HCT116 (cell line): ENCODE measurements at regions not wholly inside any gene's neighbourhood (a gene's known extent, or its start where the extent isn't known, plus 50 kb on each side); places are given as distances from the start of the nearest gene placed in this dataset.
A peak's percentile ranks its signal among the peaks of the same experiment; 100 is the strongest.

Experiments used
- ATAC-seq: fragments of 200-7000 bp; cut with Tn5 transposase; 2 replicates; pipeline ENCODE4 v1.9.1; 2020; ENCODE audit warnings: mild to moderate bottlenecking, moderate library complexity
- BruUV-seq: library from RNA; stranded (reverse); fragments of 400-500 nt; replicated peaks from 2 replicates; lab custom pipeline; 2021; lab: Mats Ljungman, UMichigan
- CTCF ChIA-PET: fragments of 300-600 bp; sonication (Branson Sonifier 250); formaldehyde crosslinking; loops from one replicate; lab custom pipeline; 2021; ENCODE audit warnings: antibody characterized with exemption; lab: Charles Lee
- POLR2A ChIA-PET: fragments of 300-600, 350-600 bp; sonication (Branson Sonifier 250); formaldehyde crosslinking; loops from one replicate; lab custom pipeline; 2021; ENCODE audit warnings: antibody characterized with exemption; lab: Charles Lee
- RAD21 ChIA-PET, 2 experiments: fragments of 300-600 bp; sonication (Branson Sonifier 250); formaldehyde crosslinking; loops; one replicate each; lab custom pipeline; 2023; ENCODE audit warnings: low total read pairs in 2 of 2; ENCODE audit not compliant: uncharacterized antibody in 2 of 2, unreplicated experiment in 2 of 2, low non-redundant PET in 1 of 2; lab: Charles Lee
- DNase-seq: peaks from one replicate; pipeline ENCODE4 v3.0.0-alpha.2; 2010; ENCODE audit warnings: low read depth, low spot score
- H2AFZ ChIP-seq: fragments of 200-600 bp; shearing (Covaris generic), sonication (generic); 2 replicates; pipeline ENCODE4 v1.6.1; 2017; ENCODE audit warnings: low read depth, mixed run types, mixed read lengths, antibody characterized with exemption, low read length; ENCODE audit not compliant: poor library complexity, severe bottlenecking
- H3K27ac ChIP-seq: 2 replicates; pipeline ENCODE4 v1.5.1; 2012; ENCODE audit warnings: low read depth, low read length
- H3K27me3 ChIP-seq: fragments of 200-600 bp; sonication (generic); 2 replicates; pipeline ENCODE4 v1.6.1; 2016; ENCODE audit warnings: mixed run types, low read length, mixed read lengths; ENCODE audit not compliant: insufficient read depth
- H3K36me3 ChIP-seq, 2 experiments: fragments of 200-500 bp in 1 of 2; fragments of 200-600 bp in 1 of 2; sonication (Bioruptor generic) in 1 of 2; sonication (generic) in 1 of 2; 2 replicates each; pipeline versions ENCODE4 v1.5.1 to v1.6.1; 2014 to 2016; ENCODE audit warnings: low read length in 2 of 2, inconsistent platforms in 1 of 2, mixed read lengths in 1 of 2, mixed run types in 1 of 2; ENCODE audit not compliant: insufficient read depth in 2 of 2, control insufficient read depth in 1 of 2
- H3K4me1 ChIP-seq, 2 experiments: fragments of 200-600 bp in 1 of 2; sonication (generic) in 1 of 2; 2 replicates each; pipeline versions ENCODE4 v1.5.1 to v1.6.1; 2012 to 2017; ENCODE audit warnings: low read length in 2 of 2, inconsistent platforms in 1 of 2, mild to moderate bottlenecking in 1 of 2, mixed read lengths in 1 of 2, mixed run types in 1 of 2, moderate library complexity in 1 of 2; ENCODE audit not compliant: insufficient read depth in 2 of 2, control insufficient read depth in 1 of 2
- H3K4me2 ChIP-seq: fragments of 200-600 bp; sonication (generic); 2 replicates; pipeline ENCODE4 v1.6.1; 2017; ENCODE audit warnings: mixed run types, low read length, mixed read lengths
- H3K4me3 ChIP-seq, 2 experiments: fragments of 200-600 bp in 1 of 2; sonication (generic) in 1 of 2; replicated peaks in 1 of 2; 2 replicates each; pipeline ENCODE4 v1.5.1; 2011 to 2016; ENCODE audit warnings: low read length in 2 of 2, control low read depth in 1 of 2, low read depth in 1 of 2, mild to moderate bottlenecking in 1 of 2, mixed read lengths in 1 of 2, mixed run types in 1 of 2
- H3K79me2 ChIP-seq: fragments of 200-600 bp; sonication (generic); 2 replicates; pipeline ENCODE4 v1.6.1; 2017; ENCODE audit warnings: mild to moderate bottlenecking, mixed run types, low read length, moderate library complexity, mixed read lengths; ENCODE audit not compliant: insufficient read depth
- H3K9ac ChIP-seq: fragments of 200-600 bp; sonication (generic); 2 replicates; pipeline ENCODE4 v1.6.1; 2016; ENCODE audit warnings: low read length, mixed read lengths
- H3K9me2 ChIP-seq: fragments of 200-600 bp; sonication (generic), shearing (Covaris generic); 2 replicates; pipeline ENCODE4 v1.6.1; 2017; ENCODE audit warnings: mixed run types, mild to moderate bottlenecking, moderate library complexity; ENCODE audit not compliant: insufficient read depth
- H3K9me3 ChIP-seq, 2 experiments: fragments of 200-500 bp in 1 of 2; fragments of 200-600 bp in 1 of 2; sonication (Bioruptor generic) in 1 of 2; sonication (generic) in 1 of 2; 2 replicates each; pipeline ENCODE4 v1.6.1; 2014 to 2017; ENCODE audit warnings: low read length in 2 of 2, mixed read lengths in 2 of 2, inconsistent platforms in 1 of 2, low read depth in 1 of 2, mild to moderate bottlenecking in 1 of 2, mixed run types in 1 of 2, moderate library complexity in 1 of 2; ENCODE audit not compliant: control insufficient read depth in 1 of 2, insufficient read depth in 1 of 2
- H4K20me1 ChIP-seq: fragments of 200-600 bp; sonication (generic), shearing (Covaris generic); 2 replicates; pipeline ENCODE4 v1.6.1; 2017; ENCODE audit warnings: mixed run types, mild to moderate bottlenecking, moderate library complexity; ENCODE audit not compliant: insufficient read depth
- CBX3 ChIP-seq: IDR thresholded peaks from 2 replicates; pipeline ENCODE4 v1.6.1; 2012; ENCODE audit warnings: low read depth
- CEBPB ChIP-seq: IDR thresholded peaks from 2 replicates; pipeline ENCODE4 v1.6.1; 2012; ENCODE audit warnings: low read depth
- EGR1 ChIP-seq: IDR thresholded peaks from 2 replicates; pipeline ENCODE4 v1.6.1; 2012; ENCODE audit warnings: low read depth
- EZH2 ChIP-seq: fragments of 200-600 bp; sonication (generic); IDR thresholded peaks from 2 replicates; pipeline ENCODE4 v1.6.1; 2017; ENCODE audit warnings: antibody characterized with exemption, mixed run types
- EZH2phosphoT487 ChIP-seq: fragments of 200-600 bp; IDR thresholded peaks from 2 replicates; pipeline ENCODE4 v1.6.1; 2018; ENCODE audit warnings: antibody characterized with exemption, borderline replicate concordance
- FOSL1 ChIP-seq: IDR thresholded peaks from 2 replicates; pipeline ENCODE4 v1.6.1; 2012; ENCODE audit warnings: low read depth
- JUND ChIP-seq: IDR thresholded peaks from 2 replicates; pipeline ENCODE4 v1.6.1; 2012
- RAD21 ChIP-seq: IDR thresholded peaks from 2 replicates; pipeline ENCODE4 v1.6.1; 2012; ENCODE audit warnings: low read depth, mild to moderate bottlenecking
- SIN3A ChIP-seq: IDR thresholded peaks from 2 replicates; pipeline ENCODE4 v1.6.1; 2012; ENCODE audit warnings: low read depth
- SP1 ChIP-seq: IDR thresholded peaks from 2 replicates; pipeline ENCODE4 v1.6.1; 2012; ENCODE audit warnings: low read depth
- SRF ChIP-seq: IDR thresholded peaks from 2 replicates; pipeline ENCODE4 v1.6.1; 2012; ENCODE audit warnings: low read depth
- TCF7L2 ChIP-seq: IDR thresholded peaks from 2 replicates; pipeline ENCODE4 v1.7.0; 2011; ENCODE audit warnings: borderline replicate concordance, inconsistent platforms; ENCODE audit not compliant: insufficient read depth, insufficient read length; ENCODE audit errors: extremely low read depth
- YY1 ChIP-seq: IDR thresholded peaks from 2 replicates; pipeline ENCODE4 v1.6.1; 2011; ENCODE audit warnings: low read length, low read depth, moderate library complexity, mild to moderate bottlenecking; ENCODE audit not compliant: insufficient replicate concordance; ENCODE audit errors: extremely low read depth
- ZFX ChIP-seq: fragments of 450-650 bp; IDR thresholded peaks from 2 replicates; pipeline ENCODE4 v1.6.1; 2017
- intact Hi-C: fragments of 100-400 bp; cut with micrococcal nuclease; formaldehyde crosslinking; loops from 2 replicates; pipeline ENCODE4 v1.10.0; 2022
- TF ChIP-seq, protein P1 (sequence below), 3 experiments: fragments of 200-600 bp in 1 of 3; sonication (generic) in 1 of 3; IDR thresholded peaks in 2 of 3; conservative IDR thresholded peaks in 1 of 3; 2 replicates each; pipeline ENCODE4 v1.5.1; 2012 to 2017; ENCODE audit warnings: low read depth in 2 of 3, low read length in 2 of 3, antibody characterized with exemption in 1 of 3, borderline replicate concordance in 1 of 3, control low read depth in 1 of 3, mild to moderate bottlenecking in 1 of 3, mixed read lengths in 1 of 3, mixed run types in 1 of 3, moderate library complexity in 1 of 3; ENCODE audit not compliant: insufficient read depth in 1 of 3
- TF ChIP-seq, protein P2 (sequence below): IDR thresholded peaks from 2 replicates; pipeline ENCODE4 v1.6.1; 2012

DNA sequence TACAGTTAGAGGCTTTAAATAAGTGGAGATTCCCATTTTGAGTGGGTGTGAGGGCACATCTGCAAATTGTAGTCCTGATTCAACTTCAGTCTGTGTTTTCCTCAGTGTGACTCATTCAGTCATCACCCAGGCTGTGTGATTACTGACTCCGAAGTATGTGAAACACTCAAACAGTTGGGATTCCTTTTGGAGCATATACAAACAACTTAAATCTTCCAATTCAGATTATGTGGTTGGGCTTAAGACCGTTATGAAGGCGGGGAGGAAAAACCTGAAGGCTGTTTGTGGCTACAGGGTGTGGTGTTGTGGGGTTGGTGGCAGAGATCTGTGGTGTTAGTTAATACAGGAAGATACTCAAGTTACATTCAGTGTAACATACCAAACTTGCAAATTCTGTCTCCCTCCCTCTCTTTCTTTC lies 259.7 kb upstream of the FERD3L start:
- DNase-seq = peak; percentile 57
- no peak overlapping the region for H3K27ac ChIP-seq

More for the DNA sequence above, 259.7 kb upstream of the FERD3L start:
- ChIA-PET RAD21 (no interaction called here), POLR2A (no interaction called here), CTCF (no interaction called here)
- peak overlapping the region; percentile 63 for H3K4me2 ChIP-seq
- ATAC-seq = peak; percentile 93
- H3K9me2 ChIP-seq = no peaks in the 10 kb centered on the region
- H3K4me3 ChIP-seq = peak overlapping the region in 1 of 2 experiments; percentile 12; a peak in 1 of 4 replicates
- H2AFZ ChIP-seq = peak overlapping the region; percentile 71
- TF ChIP-seq CBX3 = 0 out of 2 replicates have a peak, but pooled peaks have one; percentile 13
- peak; percentile 67 for TF ChIP-seq FOSL1
- TF ChIP-seq, protein P1, sequence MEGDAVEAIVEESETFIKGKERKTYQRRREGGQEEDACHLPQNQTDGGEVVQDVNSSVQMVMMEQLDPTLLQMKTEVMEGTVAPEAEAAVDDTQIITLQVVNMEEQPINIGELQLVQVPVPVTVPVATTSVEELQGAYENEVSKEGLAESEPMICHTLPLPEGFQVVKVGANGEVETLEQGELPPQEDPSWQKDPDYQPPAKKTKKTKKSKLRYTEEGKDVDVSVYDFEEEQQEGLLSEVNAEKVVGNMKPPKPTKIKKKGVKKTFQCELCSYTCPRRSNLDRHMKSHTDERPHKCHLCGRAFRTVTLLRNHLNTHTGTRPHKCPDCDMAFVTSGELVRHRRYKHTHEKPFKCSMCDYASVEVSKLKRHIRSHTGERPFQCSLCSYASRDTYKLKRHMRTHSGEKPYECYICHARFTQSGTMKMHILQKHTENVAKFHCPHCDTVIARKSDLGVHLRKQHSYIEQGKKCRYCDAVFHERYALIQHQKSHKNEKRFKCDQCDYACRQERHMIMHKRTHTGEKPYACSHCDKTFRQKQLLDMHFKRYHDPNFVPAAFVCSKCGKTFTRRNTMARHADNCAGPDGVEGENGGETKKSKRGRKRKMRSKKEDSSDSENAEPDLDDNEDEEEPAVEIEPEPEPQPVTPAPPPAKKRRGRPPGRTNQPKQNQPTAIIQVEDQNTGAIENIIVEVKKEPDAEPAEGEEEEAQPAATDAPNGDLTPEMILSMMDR (IDR thresholded peaks at IDR 0.05 in 2 of 3, conservative IDR thresholded peaks at IDR 0.05 in 1 of 3; ENCODE audit: borderline replicate concordance in 1 of 3, insufficient read depth in 1 of 3, low read depth in 2 of 3, low read length in 2 of 3) = no peak
- TF ChIP-seq SP1 = 0 out of 2 replicates have a peak, but pooled peaks have one; percentile 41
- TF ChIP-seq, protein P2, sequence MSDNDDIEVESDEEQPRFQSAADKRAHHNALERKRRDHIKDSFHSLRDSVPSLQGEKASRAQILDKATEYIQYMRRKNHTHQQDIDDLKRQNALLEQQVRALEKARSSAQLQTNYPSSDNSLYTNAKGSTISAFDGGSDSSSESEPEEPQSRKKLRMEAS = no peak
- no peak for TF ChIP-seq ZFX
- TF ChIP-seq RAD21 = no peak
- TF ChIP-seq TCF7L2 = no peak
- no peak for TF ChIP-seq YY1
- peak; percentile 19; the same call in 1 of the 2 replicates for TF ChIP-seq CEBPB
- TF ChIP-seq EZH2 = no peak
- peak; percentile 65 for TF ChIP-seq EGR1
- peak; percentile 61 for TF ChIP-seq JUND
- no peak for TF ChIP-seq SRF
- 0 out of 2 replicates have a peak, but pooled peaks have one; percentile 31 for TF ChIP-seq SIN3A
- TF ChIP-seq EZH2phosphoT487 = no peak
- no peaks in the 10 kb centered on the region for H3K9me3 ChIP-seq
- peaks cover 8 to 12% of the 10 kb centered on the region in 2 experiments; a peak in 2 of 4 replicates for H3K4me1 ChIP-seq
- 0 out of 2 replicates have a peak, but pooled peaks cover 5% of the 10 kb centered on the region for H3K27me3 ChIP-seq
- no peaks in the 10 kb centered on the region for H3K79me2 ChIP-seq
- intact Hi-C loops = no loop called here
- H3K9ac ChIP-seq = no peak overlapping the region
- no peaks in the 10 kb centered on the region for H3K36me3 ChIP-seq
- no peaks in the 10 kb centered on the region for H4K20me1 ChIP-seq
- no TSS peak for BruUV-seq
